ENCODE measurements at regions not wholly inside any gene's neighbourhood (a gene's known extent, or its start where the extent isn't known, plus 50 kb on each side); places are given as distances from the start of the nearest gene placed in this dataset.
"Not testable (repeated sequence)": the region's sequence is repeated elsewhere in the genome, so short reads cannot be mapped to it uniquely, and the experiment has no call there.

- Mint-ChIP-seq H3K4me3 (no peak overlapping the region), H3K9me3 (ENCODE audit: low read depth) (peaks cover 1% of the 10 kb centered on the region), H3K36me3 (ENCODE audit: low read depth) (no peaks in the 10 kb centered on the region), H3K27ac (no peak overlapping the region), H3K4me1 (no peaks in the 10 kb centered on the region), H3K27me3 (no peaks in the 10 kb centered on the region)
- ATAC-seq: no peak
- CTCF ChIA-PET: no interaction called here
- intact Hi-C loops (cut with DNase I, micrococcal nuclease): no loop called here
- no peak for DNase-seq
- POLR2A ChIA-PET: no interaction called here
Measured at GRCh38 chr3:104436506-104436905, 930.2 kb upstream of the ALCAM start.

GRCh38 chr3:104437131-104437750, 929.5 kb upstream of the ALCAM start:
- no peak for ATAC-seq
- CTCF ChIA-PET: interaction anchor here (0.6 to 0.7 kb wide), 2 partner anchors 458 to 1735 kb away, joined by 3 read pairs; no protein-coding TSS in a partner anchor
- no peak overlapping the region for H3K4me3 Mint-ChIP-seq
- H3K9me3 Mint-ChIP-seq (ENCODE audit: low read depth): peaks cover 1% of the 10 kb centered on the region
- POLR2A ChIA-PET: no interaction called here
- DNase-seq: no peak
- no peak overlapping the region for H3K27ac Mint-ChIP-seq
- no peaks in the 10 kb centered on the region for H3K4me1 Mint-ChIP-seq
- H3K27me3 Mint-ChIP-seq: no peaks in the 10 kb centered on the region
- intact Hi-C loops (cut with DNase I, micrococcal nuclease): no loop called here
- no peaks in the 10 kb centered on the region for H3K36me3 Mint-ChIP-seq (ENCODE audit: low read depth)

- DNase-seq (no peak), ATAC-seq (no peak)
- CTCF ChIA-PET: interaction anchor here (0.7 kb wide), 1 partner anchor 457 kb away, joined by 3 read pairs; no protein-coding TSS in a partner anchor
- no peaks in the 10 kb centered on the region for H3K4me1 Mint-ChIP-seq
- H3K9me3 Mint-ChIP-seq (ENCODE audit: low read depth): peaks cover 1% of the 10 kb centered on the region
- no peaks in the 10 kb centered on the region for H3K36me3 Mint-ChIP-seq (ENCODE audit: low read depth)
- H3K4me3 Mint-ChIP-seq: no peak overlapping the region
- intact Hi-C loops (cut with DNase I, micrococcal nuclease): no loop called here
- POLR2A ChIA-PET: no interaction called here
- H3K27ac Mint-ChIP-seq: no peak overlapping the region
- H3K27me3 Mint-ChIP-seq: no peaks in the 10 kb centered on the region
Measured at GRCh38 chr3:104437891-104438290, 928.8 kb upstream of the ALCAM start.

GRCh38 chr3:104438706-104439105, 928.0 kb upstream of the ALCAM start:
- ATAC-seq: no peak
- no peak overlapping the region for H3K27ac Mint-ChIP-seq
- ChIA-PET POLR2A (no interaction called here), CTCF (no interaction called here)
- DNase-seq: no peak
- H3K4me3 Mint-ChIP-seq: no peak overlapping the region
- no peaks in the 10 kb centered on the region for H3K27me3 Mint-ChIP-seq
- no peaks in the 10 kb centered on the region for H3K4me1 Mint-ChIP-seq
- H3K9me3 Mint-ChIP-seq (ENCODE audit: low read depth): peaks cover under 1% of the 10 kb centered on the region
- no peaks in the 10 kb centered on the region for H3K36me3 Mint-ChIP-seq (ENCODE audit: low read depth)
- intact Hi-C loops (cut with DNase I, micrococcal nuclease): no loop called here

- H3K4me3 Mint-ChIP-seq: not testable (repeated sequence)
Measured at GRCh38 chr3:104445252-104445919, 921.3 kb upstream of the ALCAM start.

GRCh38 chr3:104447681-104448080, 919.0 kb upstream of the ALCAM start:
- intact Hi-C loops (cut with DNase I, micrococcal nuclease): no loop called here

More at GRCh38 chr3:104445252-104445919, 921.3 kb upstream of the ALCAM start:
- H3K36me3 Mint-ChIP-seq (ENCODE audit: low read depth); intact Hi-C loops (cut with DNase I, micrococcal nuclease); DNase-seq; H3K27ac Mint-ChIP-seq; H3K9me3 Mint-ChIP-seq (ENCODE audit: low read depth); H3K27me3 Mint-ChIP-seq; H3K4me1 Mint-ChIP-seq; POLR2A ChIA-PET; ATAC-seq: not testable (repeated sequence)
- CTCF ChIA-PET: interaction anchor here (0.8 kb wide), 1 partner anchor 40 kb away, joined by 3 read pairs; no protein-coding TSS in a partner anchor

GRCh38 chr3:104452697-104453096, 914.0 kb upstream of the ALCAM start:
- Mint-ChIP-seq H3K9me3 (ENCODE audit: low read depth) (no peaks in the 10 kb centered on the region), H3K36me3 (ENCODE audit: low read depth) (no peaks in the 10 kb centered on the region), H3K4me1 (no peaks in the 10 kb centered on the region), H3K27me3 (no peaks in the 10 kb centered on the region), H3K4me3 (no peak overlapping the region), H3K27ac (no peak overlapping the region)
- no peak for DNase-seq
- intact Hi-C loops (cut with DNase I, micrococcal nuclease): no loop called here
- POLR2A ChIA-PET: no interaction called here
- ATAC-seq: no peak
- CTCF ChIA-PET: no interaction called here

More at GRCh38 chr3:104447681-104448080, 919.0 kb upstream of the ALCAM start:
- ChIA-PET CTCF (no interaction called here), POLR2A (no interaction called here)
- no peaks in the 10 kb centered on the region for H3K36me3 Mint-ChIP-seq (ENCODE audit: low read depth)
- no peaks in the 10 kb centered on the region for H3K27me3 Mint-ChIP-seq
- H3K9me3 Mint-ChIP-seq (ENCODE audit: low read depth): peaks cover 5% of the 10 kb centered on the region
- H3K4me1 Mint-ChIP-seq: no peaks in the 10 kb centered on the region
- H3K4me3 Mint-ChIP-seq: no peak overlapping the region
- ATAC-seq (no peak), DNase-seq (no peak)
- H3K27ac Mint-ChIP-seq: no peak overlapping the region

- no peak for ATAC-seq
- Mint-ChIP-seq H3K9me3 (ENCODE audit: low read depth) (no peaks in the 10 kb centered on the region), H3K27me3 (no peaks in the 10 kb centered on the region), H3K27ac (no peak overlapping the region), H3K4me1 (no peaks in the 10 kb centered on the region), H3K36me3 (ENCODE audit: low read depth) (no peaks in the 10 kb centered on the region), H3K4me3 (no peak overlapping the region)
- DNase-seq: no peak
- POLR2A ChIA-PET: no interaction called here
- CTCF ChIA-PET: no interaction called here
- intact Hi-C loops (cut with DNase I, micrococcal nuclease): no loop called here
Measured at GRCh38 chr3:104458657-104459056, 908.1 kb upstream of the ALCAM start.

- no peak for DNase-seq
- Mint-ChIP-seq H3K27ac (no peak overlapping the region), H3K9me3 (ENCODE audit: low read depth) (no peaks in the 10 kb centered on the region), H3K4me3 (no peak overlapping the region), H3K4me1 (no peaks in the 10 kb centered on the region), H3K27me3 (no peaks in the 10 kb centered on the region), H3K36me3 (ENCODE audit: low read depth) (no peaks in the 10 kb centered on the region)
- CTCF ChIA-PET: no interaction called here
- no peak for ATAC-seq
- intact Hi-C loops (cut with DNase I, micrococcal nuclease): no loop called here
- POLR2A ChIA-PET: no interaction called here
Measured at GRCh38 chr3:104460477-104461406, 906.0 kb upstream of the ALCAM start.

- Mint-ChIP-seq H3K27me3 (no peaks in the 10 kb centered on the region), H3K27ac (no peak overlapping the region), H3K4me1 (no peaks in the 10 kb centered on the region), H3K36me3 (ENCODE audit: low read depth) (no peaks in the 10 kb centered on the region), H3K4me3 (no peak overlapping the region), H3K9me3 (ENCODE audit: low read depth) (no peaks in the 10 kb centered on the region)
- CTCF ChIA-PET: no interaction called here
- DNase-seq: no peak
- POLR2A ChIA-PET: no interaction called here
- intact Hi-C loops (cut with DNase I, micrococcal nuclease): no loop called here
- ATAC-seq: no peak
Measured at GRCh38 chr3:104461431-104461830, 905.3 kb upstream of the ALCAM start.

- ChIA-PET POLR2A (no interaction called here), CTCF (no interaction called here)
- peaks cover 5% of the 10 kb centered on the region for H3K9me3 Mint-ChIP-seq (ENCODE audit: low read depth)
- no peaks in the 10 kb centered on the region for H3K27me3 Mint-ChIP-seq
- ATAC-seq (no peak), DNase-seq (no peak)
- H3K4me1 Mint-ChIP-seq: no peaks in the 10 kb centered on the region
- H3K27ac Mint-ChIP-seq: no peak overlapping the region
- intact Hi-C loops (cut with DNase I, micrococcal nuclease): no loop called here
- no peaks in the 10 kb centered on the region for H3K36me3 Mint-ChIP-seq (ENCODE audit: low read depth)
- no peak overlapping the region for H3K4me3 Mint-ChIP-seq
Measured at GRCh38 chr3:104472221-104472620, 894.5 kb upstream of the ALCAM start.

- Mint-ChIP-seq H3K36me3 (ENCODE audit: low read depth) (no peaks in the 10 kb centered on the region), H3K4me1 (no peaks in the 10 kb centered on the region), H3K4me3 (no peak overlapping the region), H3K9me3 (ENCODE audit: low read depth) (peaks cover 3% of the 10 kb centered on the region), H3K27me3 (no peaks in the 10 kb centered on the region), H3K27ac (no peak overlapping the region)
- ChIA-PET CTCF (no interaction called here), POLR2A (no interaction called here)
- no peak for ATAC-seq
- no peak for DNase-seq
- intact Hi-C loops (cut with DNase I, micrococcal nuclease): no loop called here
Measured at GRCh38 chr3:104474011-104474410, 892.7 kb upstream of the ALCAM start.
